H1 (cell line): ENCODE measurements at regions not wholly inside any gene's neighbourhood (a gene's known extent, or its start where the extent isn't known, plus 50 kb on each side); places are given as distances from the start of the nearest gene placed in this dataset.

Source experiments
- CHD7 ChIP-seq: fragments of 300-600 bp; sonication (generic); IDR thresholded peaks from 2 replicates; pipeline ENCODE4 v1.7.1; 2012; ENCODE audit warnings: low read length, moderate library complexity, mild to moderate bottlenecking, inconsistent platforms; ENCODE audit not compliant: insufficient replicate concordance
- CREB1 ChIP-seq: IDR thresholded peaks from 2 replicates; pipeline ENCODE4 v1.6.1; 2012; ENCODE audit warnings: inconsistent platforms
- CTCF ChIP-seq, 3 experiments: IDR thresholded peaks; 1 replicate in 2 of 3; 2 replicates in 1 of 3; pipeline versions ENCODE4 v1.5.1 to v1.6.1; 2011; ENCODE audit warnings: low read length in 3 of 3, mild to moderate bottlenecking in 3 of 3, inconsistent platforms in 2 of 3, low read depth in 1 of 3, moderate library complexity in 1 of 3; ENCODE audit not compliant: insufficient read depth in 1 of 3; ENCODE audit errors: control extremely low read depth in 1 of 3
- FOSL1 ChIP-seq: IDR thresholded peaks from 2 replicates; pipeline ENCODE4 v1.6.1; 2011; ENCODE audit warnings: mild to moderate bottlenecking, low read depth, low read length, moderate library complexity; ENCODE audit not compliant: insufficient read depth
- RNF2 ChIP-seq: fragments of 200-900, 300-1000 bp; sonication (generic); IDR thresholded peaks from 2 replicates; pipeline ENCODE4 v1.7.1; 2016; ENCODE audit warnings: borderline replicate concordance, low read depth, mild to moderate bottlenecking, antibody characterized with exemption, low read length; ENCODE audit not compliant: poor library complexity, severe bottlenecking; ENCODE audit errors: missing control alignments
- SIRT6 ChIP-seq: IDR thresholded peaks from one replicate; pipeline ENCODE4 v1.7.1; 2012; ENCODE audit warnings: low read length, inconsistent platforms
- SP4 ChIP-seq: IDR thresholded peaks from 2 replicates; pipeline ENCODE4 v1.6.1; 2012; ENCODE audit warnings: low read length, inconsistent platforms
- SUZ12 ChIP-seq: fragments of 200-600 bp; sonication (generic); IDR thresholded peaks from 2 replicates; pipeline ENCODE4 v1.6.1; 2012; ENCODE audit warnings: mild to moderate bottlenecking, inconsistent platforms, low read length, moderate library complexity, mixed read lengths
- TAF1 ChIP-seq: IDR thresholded peaks from 2 replicates; pipeline ENCODE4 v1.6.1; 2011; ENCODE audit warnings: mild to moderate bottlenecking, low read depth, low read length

- TF ChIP-seq CHD7 (no peak), SIRT6 (no peak), RNF2 (no peak), TAF1 (no peak), SUZ12 (no peak), CTCF (IDR thresholded peaks at IDR 0.05; ENCODE audit: control extremely low read depth in 1 of 3, insufficient read depth in 1 of 3, low read depth in 1 of 3, low read length in 3 of 3) (no peak), SP4 (no peak), FOSL1 (no peak), CREB1 (no peak)
Measured at GRCh38 chr15:96544162-96544756, 213.8 kb downstream of the NR2F2 start (continued).
